HepG2 (cell line): ENCODE measurements at regions not wholly inside any gene's neighbourhood (a gene's known extent, or its start where the extent isn't known, plus 50 kb on each side); places are given as distances from the start of the nearest gene placed in this dataset.

ENCODE experiments used
- ATAC-seq: fragments of 200-7000 bp; cut with Tn5 transposase; 3 replicates; pipeline ENCODE4 v1.9.1; 2020; ENCODE audit warnings: mild to moderate bottlenecking, moderate library complexity
- BruUV-seq: library from RNA; stranded (reverse); fragments of 400-500 nt; replicated peaks from 2 replicates; lab custom pipeline; 2021; lab: Mats Ljungman, UMichigan
- CTCF ChIA-PET: fragments of 300-600 bp; formaldehyde crosslinking; extraction: SDS; loops from one replicate; lab custom pipeline; 2021; ENCODE audit warnings: low total read pairs, inconsistent platforms, low intra/inter-chr PET ratio; lab: Yijun Ruan, JAX
- POLR2A ChIA-PET: fragments of 350-600 bp; sonication (Branson Sonifier 250); formaldehyde crosslinking; loops from one replicate; lab custom pipeline; 2020; ENCODE audit warnings: antibody characterized with exemption, inconsistent platforms; lab: Yijun Ruan, JAX
- DNase-seq: peaks from one replicate; pipeline ENCODE4 v3.0.0-alpha.2; 2015; ENCODE audit warnings: low spot score
- FAIRE-seq: peaks from 3 replicates; lab custom pipeline; 2011; peaks lifted over from hg19 to GRCh38; lab: Jason Lieb, UNC
- H2AFZ ChIP-seq: one replicate; pipeline ENCODE4 v1.6.1; 2011; ENCODE audit warnings: low read length, inconsistent platforms
- H3K27ac ChIP-seq: fragments of 300-600 bp; 3 replicates; pipeline ENCODE4 v1.8.0; 2011; ENCODE audit warnings: mixed run types, mild to moderate bottlenecking, mixed read lengths, low read length, inconsistent platforms; ENCODE audit not compliant: insufficient read depth; ENCODE audit errors: extremely low read length
- H3K27me3 ChIP-seq, 2 experiments: fragments of 200-600 bp in 1 of 2; 2 replicates in 1 of 2; 3 replicates in 1 of 2; pipeline versions ENCODE4 v1.6.0 to v1.8.0; 2011; ENCODE audit warnings: low read length in 2 of 2, mild to moderate bottlenecking in 2 of 2, moderate library complexity in 2 of 2, inconsistent platforms in 1 of 2; ENCODE audit not compliant: insufficient read depth in 2 of 2, control insufficient read depth in 1 of 2
- H3K36me3 ChIP-seq, 2 experiments: fragments of 200-600 bp in 1 of 2; replicated peaks in 1 of 2; 2 replicates in 1 of 2; 3 replicates in 1 of 2; pipeline versions ENCODE4 v1.5.1 to v1.8.0; 2011; ENCODE audit warnings: low read length in 2 of 2, inconsistent platforms in 1 of 2; ENCODE audit not compliant: insufficient read depth in 2 of 2, control insufficient read depth in 1 of 2
- H3K4me1 ChIP-seq: 2 replicates; pipeline ENCODE4 v1.5.1; 2012; ENCODE audit warnings: low read length, inconsistent platforms; ENCODE audit not compliant: insufficient read depth
- H3K4me2 ChIP-seq: 2 replicates; pipeline ENCODE4 v1.6.0; 2011; ENCODE audit warnings: low read depth, low read length, inconsistent platforms
- H3K4me3 ChIP-seq, 3 experiments: fragments of 200-600 bp in 1 of 3; sonication (generic), shearing (Covaris generic) in 1 of 3; replicated peaks in 1 of 3; 2 replicates each; pipeline ENCODE4 v1.5.1; 2011 to 2016; ENCODE audit warnings: low read length in 3 of 3, inconsistent platforms in 2 of 3, low read depth in 2 of 3, mild to moderate bottlenecking in 2 of 3, control low read depth in 1 of 3, mixed read lengths in 1 of 3; ENCODE audit not compliant: insufficient read depth in 1 of 3
- H3K79me2 ChIP-seq: one replicate; pipeline ENCODE4 v1.6.1; 2011; ENCODE audit warnings: low read length, inconsistent platforms; ENCODE audit not compliant: insufficient read depth
- H3K9ac ChIP-seq: 2 replicates; pipeline ENCODE4 v1.6.0; 2011; ENCODE audit warnings: mild to moderate bottlenecking, low read depth, low read length, inconsistent platforms; ENCODE audit not compliant: insufficient read depth
- H3K9me3 ChIP-seq: 2 replicates; pipeline ENCODE4 v1.5.1; 2012; ENCODE audit warnings: mild to moderate bottlenecking, low read length
- H4K20me1 ChIP-seq: 2 replicates; pipeline ENCODE4 v1.6.0; 2011; ENCODE audit warnings: inconsistent platforms, mild to moderate bottlenecking, low read length, moderate library complexity; ENCODE audit not compliant: insufficient read depth
- AKAP8 ChIP-seq: sonication (generic); formaldehyde crosslinking; IDR thresholded peaks from 2 replicates; pipeline ENCODE4 v1.5.1; 2020; ENCODE audit warnings: mild to moderate bottlenecking, missing genetic modification reagents
- E2F1 ChIP-seq: sonication (generic); formaldehyde crosslinking; IDR thresholded peaks from 2 replicates; pipeline ENCODE4 v1.5.0; 2020; ENCODE audit warnings: missing genetic modification reagents
- GPN1 ChIP-seq: sonication (generic); formaldehyde crosslinking; IDR thresholded peaks from 2 replicates; pipeline ENCODE4 v1.5.1; 2020; ENCODE audit warnings: missing genetic modification reagents, borderline replicate concordance
- IRX3 ChIP-seq: sonication (generic); formaldehyde crosslinking; IDR thresholded peaks from 2 replicates; pipeline ENCODE4 v1.8.1; 2023; ENCODE audit warnings: mild to moderate bottlenecking, low read depth, missing genetic modification reagents, borderline replicate concordance
- MTA1 ChIP-seq: sonication (generic); formaldehyde crosslinking; IDR thresholded peaks from 2 replicates; pipeline ENCODE4 v1.4.0; 2020; ENCODE audit warnings: missing genetic modification reagents, mild to moderate bottlenecking, borderline replicate concordance
- NFKB2 ChIP-seq: sonication (generic); formaldehyde crosslinking; IDR thresholded peaks from 2 replicates; pipeline ENCODE4 v1.4.0; 2020; ENCODE audit warnings: missing genetic modification reagents, borderline replicate concordance
- RFX5 ChIP-seq: IDR thresholded peaks from 2 replicates; pipeline ENCODE4 v1.6.1; 2011; ENCODE audit warnings: low read depth, low read length, improper control_type of control experiment
- SMAD3 ChIP-seq: sonication (generic); formaldehyde crosslinking; IDR thresholded peaks from 2 replicates; pipeline ENCODE4 v1.4.0; 2020; ENCODE audit warnings: missing genetic modification reagents
- ZEB1 ChIP-seq: IDR thresholded peaks from 2 replicates; pipeline ENCODE4 v1.6.1; 2012; ENCODE audit warnings: mild to moderate bottlenecking, low read depth, inconsistent platforms; ENCODE audit not compliant: insufficient replicate concordance
- ZNF33B ChIP-seq: sonication (generic); formaldehyde crosslinking; IDR thresholded peaks from 2 replicates; pipeline ENCODE4 v1.5.1; 2020; ENCODE audit warnings: mild to moderate bottlenecking, missing genetic modification reagents
- ZNF350 ChIP-seq: sonication (generic); formaldehyde crosslinking; IDR thresholded peaks from 2 replicates; pipeline ENCODE4 v1.4.0; 2020; ENCODE audit warnings: mild to moderate bottlenecking, low read depth, missing genetic modification reagents, borderline replicate concordance
- ZNF549 ChIP-seq: sonication (generic); formaldehyde crosslinking; IDR thresholded peaks from 2 replicates; pipeline ENCODE4 v1.5.0; 2020; ENCODE audit warnings: missing genetic modification reagents
- ZNF550 ChIP-seq: sonication (generic); formaldehyde crosslinking; IDR thresholded peaks from 2 replicates; pipeline ENCODE4 v1.4.0; 2020; ENCODE audit warnings: mild to moderate bottlenecking, missing genetic modification reagents, borderline replicate concordance
- ZNF567 ChIP-seq: sonication (generic); formaldehyde crosslinking; IDR thresholded peaks from 2 replicates; pipeline ENCODE4 v1.8.1; 2023; ENCODE audit warnings: mild to moderate bottlenecking, missing genetic modification reagents, borderline replicate concordance
- ZNF605 ChIP-seq: sonication (generic); formaldehyde crosslinking; IDR thresholded peaks from 2 replicates; pipeline ENCODE4 v1.8.0; 2022; ENCODE audit warnings: mild to moderate bottlenecking, missing genetic modification reagents
- ZNF737 ChIP-seq: sonication (generic); formaldehyde crosslinking; IDR thresholded peaks from 2 replicates; pipeline ENCODE4 v1.5.0; 2020; ENCODE audit warnings: missing genetic modification reagents, mild to moderate bottlenecking, borderline replicate concordance
- ZZZ3 ChIP-seq: sonication (generic); formaldehyde crosslinking; IDR thresholded peaks from 2 replicates; pipeline ENCODE4 v1.4.0; 2020; ENCODE audit warnings: missing genetic modification reagents, mild to moderate bottlenecking, borderline replicate concordance
- WGBS: methylation state at CpG from one replicate; pipeline ENCODE4 v1.1.6; 2017; ENCODE audit warnings: low lambda C conversion rate; 5-methylcytosine and 5-hydroxymethylcytosine counted together
- in situ Hi-C: cut with HindIII; loops from 2 replicates; pipeline ENCODE4 v1.10.0; 2017; ENCODE audit warnings: low pct_unique_long_range_greater_than_20kb; ENCODE audit not compliant: extremely low pct_ligation_motif_present
- intact Hi-C: fragments of 100-400 bp; cut with micrococcal nuclease; formaldehyde crosslinking; loops from one replicate; pipeline ENCODE4 v1.10.0; 2022; ENCODE audit not compliant: unreplicated experiment

- no peak for TF ChIP-seq E2F1 (CRISPR knock-in tag)
- TF ChIP-seq AKAP8 = no peak
- TF ChIP-seq, all 625 proteins: peak for 0
Observed at GRCh38 chr4:170803492-170803891, 713.7 kb upstream of the AADAT start (continued).

GRCh38 chr4:170801771-170802170, 712.0 kb upstream of the AADAT start:
- 0% methylated on average over 3 of the region's 3 CpGs for WGBS
- ATAC-seq (no peak), FAIRE-seq (no peak), DNase-seq (no peak)
- Histone ChIP-seq H3K36me3 (no peaks in the 10 kb centered on the region), H3K4me2 (no peak overlapping the region), H2AFZ (no peak overlapping the region), H3K4me3 (no peak overlapping the region), H3K9ac (no peak overlapping the region), H3K27ac (no peak overlapping the region), H3K27me3 (no peaks in the 10 kb centered on the region), H3K79me2 (no peaks in the 10 kb centered on the region), H3K4me1 (no peaks in the 10 kb centered on the region), H4K20me1 (no peaks in the 10 kb centered on the region), H3K9me3 (no peaks in the 10 kb centered on the region)
- ChIA-PET CTCF (no interaction called here), POLR2A (no interaction called here)
- intact Hi-C loops (no loop called here), in situ Hi-C loops (no loop called here)
- TF ChIP-seq NFKB2 (no peak), AKAP8 (no peak), ZNF549 (CRISPR knock-in tag) (no peak), MTA1 (no peak), ZNF737 (CRISPR knock-in tag) (no peak), RFX5 (no peak)
- no TSS peak for BruUV-seq

- Histone ChIP-seq H3K27me3 (no peaks in the 10 kb centered on the region), H3K4me1 (no peaks in the 10 kb centered on the region), H3K4me2 (no peak overlapping the region), H3K9ac (no peak overlapping the region), H4K20me1 (no peaks in the 10 kb centered on the region), H3K36me3 (no peaks in the 10 kb centered on the region), H3K27ac (no peak overlapping the region), H2AFZ (no peak overlapping the region), H3K4me3 (no peak overlapping the region), H3K9me3 (no peaks in the 10 kb centered on the region), H3K79me2 (no peaks in the 10 kb centered on the region)
- WGBS = under 1% methylated on average over 3 of the region's 3 CpGs
- intact Hi-C loops = no loop called here
- POLR2A ChIA-PET = no interaction called here
- no TSS peak for BruUV-seq
- ATAC-seq = no peak
- no peak for FAIRE-seq
- CTCF ChIA-PET = no interaction called here
- in situ Hi-C loops = no loop called here
- no peak for DNase-seq
- no peak for TF ChIP-seq SMAD3
- no peak for TF ChIP-seq IRX3
- TF ChIP-seq ZEB1 = no peak
- no peak for TF ChIP-seq ZNF550 (CRISPR knock-in tag)
- no peak for TF ChIP-seq ZNF33B (CRISPR knock-in tag)
- no peak for TF ChIP-seq ZZZ3 (CRISPR knock-in tag)
- TF ChIP-seq ZNF350 = no peak
- no peak for TF ChIP-seq GPN1 (CRISPR knock-in tag)
- TF ChIP-seq ZNF605 (CRISPR knock-in tag) = no peak
- no peak for TF ChIP-seq ZNF567 (CRISPR knock-in tag)
Observed at GRCh38 chr4:170794525-170794924, 704.8 kb upstream of the AADAT start.
